Suppressor macrophage (primary cell): ENCODE measurements at regions not wholly inside any gene's neighbourhood (a gene's known extent, or its start where the extent isn't known, plus 50 kb on each side); places are given as distances from the start of the nearest gene placed in this dataset.
"Not testable (repeated sequence)": the region's sequence is repeated elsewhere in the genome, so short reads cannot be mapped to it uniquely, and the experiment has no call there.

Source experiments
- DNase-seq, 4 experiments: peaks; one replicate each; pipeline ENCODE4 v3.0.0-alpha.2; 2020 to 2022

DNA sequence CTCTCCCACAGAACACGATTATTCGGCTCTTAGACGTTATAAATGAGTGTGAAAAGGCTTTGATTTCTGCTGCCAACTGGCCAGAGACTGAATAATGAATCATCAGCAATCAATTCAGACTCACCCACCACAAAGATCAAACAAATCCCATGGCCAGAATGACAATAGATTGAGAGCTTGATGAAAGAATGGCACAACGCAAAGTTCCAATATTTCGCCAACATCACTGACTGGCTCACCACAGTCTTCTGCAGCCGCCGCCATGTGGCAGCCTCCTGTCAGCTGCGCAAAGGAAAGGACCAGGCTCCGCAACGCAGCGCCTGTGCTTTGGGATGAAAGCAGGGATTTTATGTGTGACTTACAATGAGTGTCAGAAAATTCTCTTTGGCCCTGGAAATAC lies 104.4 kb upstream of the SOX11 start:
- no peak for DNase-seq

DNA sequence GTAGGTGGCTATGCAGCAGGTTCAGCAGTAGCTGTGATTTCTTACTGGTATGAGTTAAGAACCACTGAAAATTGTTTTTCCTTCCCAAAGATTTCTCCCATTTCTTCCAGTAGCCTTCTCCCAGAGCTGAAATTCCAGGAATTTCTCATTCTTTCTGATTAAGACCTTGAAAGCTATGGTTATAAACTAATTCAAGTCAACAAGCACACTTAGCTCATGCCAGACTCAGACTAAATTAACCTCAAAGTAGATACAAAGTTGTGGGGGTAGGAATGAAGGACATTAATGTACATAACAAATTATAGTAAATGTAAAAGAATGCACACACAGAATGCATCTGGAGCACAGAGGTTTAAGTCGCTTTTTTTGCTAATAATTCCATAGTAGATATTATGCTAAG lies 103.6 kb upstream of the SOX11 start:
- DNase-seq: no peak

DNA sequence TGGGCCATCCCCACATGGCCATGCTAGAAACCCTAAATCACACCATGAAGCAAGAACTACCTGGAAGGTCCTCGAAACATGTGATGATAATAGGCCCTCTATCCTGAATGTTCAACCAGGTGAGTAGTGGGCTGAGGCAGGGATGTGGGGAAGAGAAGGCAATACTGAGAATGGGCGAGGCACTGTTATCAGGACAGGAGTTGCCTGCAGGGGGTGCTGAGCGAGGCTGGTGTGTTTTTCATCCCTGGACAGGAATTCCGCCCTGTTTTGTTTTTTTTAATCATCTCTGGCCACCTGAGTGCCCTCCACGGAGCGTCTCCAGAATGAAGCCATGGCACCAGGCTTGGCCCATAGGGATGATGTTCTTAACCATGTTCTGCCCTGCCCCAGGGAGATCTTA lies 103.0 kb upstream of the SOX11 start:
- DNase-seq: no peak

DNA sequence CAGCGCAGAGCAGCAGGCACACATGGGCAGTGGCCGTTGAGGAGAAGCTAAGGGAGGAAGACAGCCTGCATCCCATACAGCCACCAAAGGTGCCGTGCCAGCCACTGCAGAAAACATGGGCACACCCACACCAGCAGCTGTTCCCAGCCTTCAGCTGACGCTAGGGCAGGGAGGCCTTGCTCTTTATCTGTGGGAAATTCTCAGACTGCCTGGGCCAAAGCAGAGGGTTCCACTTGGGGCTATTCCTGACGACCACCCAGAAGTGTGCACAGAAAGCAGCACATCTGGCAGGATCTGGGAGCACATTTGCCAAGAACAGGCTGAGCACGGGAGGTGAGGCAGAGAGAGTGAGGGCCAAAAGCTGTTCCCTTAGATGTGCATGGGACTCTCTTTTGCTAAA lies 101.3 kb upstream of the SOX11 start:
- no peak for DNase-seq

DNA sequence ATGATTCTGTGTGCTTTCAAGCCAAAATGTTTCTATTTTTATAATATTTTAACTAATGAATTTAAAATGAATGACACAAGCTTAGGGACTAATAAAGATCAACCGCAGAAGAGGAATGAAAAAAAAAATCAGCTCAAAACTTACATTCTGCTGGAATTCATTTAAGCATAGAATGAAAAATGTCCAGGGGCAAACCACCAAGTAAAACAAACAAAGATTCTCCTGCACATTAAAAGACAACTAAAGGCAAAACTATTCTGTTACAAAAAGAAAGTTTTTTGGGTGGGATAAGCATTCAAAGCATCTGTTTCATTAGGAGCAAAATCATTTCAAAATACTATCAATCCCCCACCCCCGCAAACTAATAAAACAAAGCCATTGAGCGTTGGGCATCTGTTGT lies 99.3 kb upstream of the SOX11 start:
- DNase-seq: no peak

DNA sequence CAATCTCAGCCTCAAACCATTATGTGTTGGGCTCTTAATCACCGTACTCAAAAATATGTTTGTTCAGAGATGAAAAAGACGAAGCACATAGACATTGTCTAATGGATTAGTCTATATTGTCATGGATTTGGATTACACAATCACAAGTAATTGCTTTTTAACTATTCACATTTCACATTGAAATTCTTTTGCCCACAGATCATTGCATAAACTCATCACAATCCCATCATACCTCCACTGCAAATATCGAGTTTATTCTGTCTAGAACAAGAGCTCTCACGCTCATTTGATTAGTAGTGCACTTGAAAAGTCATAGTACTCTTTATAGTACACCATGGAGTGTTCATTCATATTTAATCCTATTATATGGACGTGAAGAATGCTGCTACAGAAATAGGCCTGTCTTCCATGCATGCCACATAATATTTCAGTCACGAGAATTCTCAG lies 97.9 kb upstream of the SOX11 start:
- DNase-seq: no peak

DNA sequence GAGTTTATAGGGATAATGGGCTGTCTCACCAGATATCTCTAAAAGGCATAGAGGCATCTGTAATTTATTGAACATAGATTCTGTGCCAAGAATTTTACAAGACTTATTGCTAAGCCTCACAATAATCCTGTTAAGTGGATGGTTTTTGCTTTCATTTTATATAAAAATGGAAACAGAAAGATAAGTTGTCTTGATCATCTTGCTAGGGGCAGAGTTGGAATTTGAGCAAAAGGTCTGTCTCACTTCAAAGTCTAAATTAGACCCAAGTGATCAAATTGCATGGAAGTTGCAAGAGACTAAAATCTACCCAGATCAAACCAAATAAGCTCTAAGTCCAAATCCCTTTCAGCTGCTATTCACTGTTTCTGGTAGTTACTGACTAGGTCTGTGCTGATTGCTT lies 95.3 kb upstream of the SOX11 start:
- no peak for DNase-seq

DNA sequence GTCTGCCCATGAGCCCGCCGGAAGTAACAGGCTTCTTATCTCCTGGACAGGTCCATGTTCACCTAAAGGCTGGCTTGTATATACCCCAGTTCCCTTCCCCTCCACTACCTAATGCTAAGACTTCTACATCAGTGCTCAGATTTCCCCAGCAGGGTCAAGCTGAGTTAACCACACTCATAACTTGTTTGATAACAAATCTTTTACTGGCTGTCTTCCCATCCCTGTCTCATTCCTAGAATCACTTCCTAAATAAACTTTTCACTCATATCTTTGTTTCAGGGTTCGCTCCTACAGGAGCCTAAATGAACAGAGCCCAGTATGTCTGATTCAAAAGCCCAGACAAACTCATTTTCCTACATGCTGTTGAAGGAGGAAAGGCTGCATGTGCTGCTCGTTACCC lies 94.0 kb upstream of the SOX11 start:
- DNase-seq: no peak

DNA sequence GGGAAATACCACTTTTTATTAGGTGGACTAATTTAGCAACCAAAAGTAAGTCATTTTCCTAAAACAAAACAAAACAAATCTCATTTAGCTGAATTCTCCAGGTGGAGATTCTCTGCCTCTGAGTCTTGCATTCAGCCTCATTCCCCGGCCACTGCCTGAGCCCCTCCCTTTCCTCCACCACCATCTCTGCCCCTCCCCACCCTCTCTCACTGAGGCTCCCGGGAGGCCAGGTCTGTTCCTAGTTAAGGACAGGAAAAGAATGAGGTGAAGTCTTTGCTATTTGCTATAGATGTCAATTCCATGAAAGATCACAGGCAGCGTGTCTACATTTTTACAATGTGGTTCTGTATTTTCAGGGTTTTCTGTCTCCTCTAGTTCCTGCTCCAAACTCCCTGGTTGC lies 83.0 kb upstream of the SOX11 start:
- DNase-seq: no peak

DNA sequence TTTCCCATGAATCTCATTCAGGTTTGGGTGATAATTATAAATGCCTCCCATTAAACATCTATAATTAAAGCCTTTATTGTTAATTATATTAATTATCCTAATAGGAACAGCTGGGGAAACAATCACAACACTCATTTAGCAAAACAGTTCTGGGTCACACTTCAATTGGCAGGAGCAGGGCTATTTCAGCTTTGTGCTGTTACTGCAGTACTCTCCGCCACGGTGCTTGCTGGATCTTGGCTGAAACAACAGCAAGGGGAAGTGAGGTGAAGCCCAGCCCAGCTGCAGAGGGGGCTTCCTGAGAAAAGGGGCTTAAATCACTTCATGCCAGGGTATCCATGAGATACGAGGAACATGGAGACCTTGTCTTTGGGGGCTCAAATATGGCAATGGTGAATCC lies 79.5 kb upstream of the SOX11 start:
- DNase-seq: no peak

DNA sequence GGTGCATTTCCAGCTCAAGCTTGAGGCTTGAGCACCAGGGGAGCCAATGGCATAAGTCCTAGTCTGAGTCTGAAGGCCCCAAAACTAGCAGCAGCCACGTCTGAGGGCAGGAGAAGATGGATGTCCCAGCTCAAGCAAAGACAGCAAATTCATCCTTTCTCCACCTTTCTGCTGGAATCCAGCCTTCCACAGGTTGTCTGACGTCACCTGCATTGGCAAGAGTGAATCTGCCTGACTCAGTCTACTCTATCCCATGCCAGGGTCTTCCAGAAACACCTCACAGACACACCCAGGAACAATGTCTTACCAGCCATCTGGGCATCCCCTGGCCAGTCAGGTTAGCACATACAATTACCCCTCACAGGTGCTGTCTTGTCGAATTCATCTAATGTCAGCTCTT lies 76.2 kb upstream of the SOX11 start:
- DNase-seq: no peak

DNA sequence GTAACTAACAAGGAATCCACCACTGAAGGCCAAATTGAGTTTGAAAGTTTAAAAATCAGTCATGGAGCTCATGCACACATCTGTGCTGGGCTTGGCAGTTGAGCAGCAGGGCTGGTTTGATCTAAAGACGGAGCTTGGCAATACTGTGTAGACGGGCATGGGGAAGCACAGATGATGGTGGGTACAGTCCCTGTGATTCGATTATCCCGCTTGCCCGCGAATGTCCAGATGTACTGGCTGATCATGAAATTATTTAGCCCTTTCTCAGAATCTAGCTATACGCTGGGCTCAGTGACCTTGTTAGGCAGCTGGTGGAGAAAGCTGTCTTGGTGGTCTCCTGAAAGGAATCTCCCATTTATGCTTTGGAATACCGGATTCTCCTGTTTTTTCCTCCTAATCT lies 74.8 kb upstream of the SOX11 start:
- DNase-seq: no peak

DNA sequence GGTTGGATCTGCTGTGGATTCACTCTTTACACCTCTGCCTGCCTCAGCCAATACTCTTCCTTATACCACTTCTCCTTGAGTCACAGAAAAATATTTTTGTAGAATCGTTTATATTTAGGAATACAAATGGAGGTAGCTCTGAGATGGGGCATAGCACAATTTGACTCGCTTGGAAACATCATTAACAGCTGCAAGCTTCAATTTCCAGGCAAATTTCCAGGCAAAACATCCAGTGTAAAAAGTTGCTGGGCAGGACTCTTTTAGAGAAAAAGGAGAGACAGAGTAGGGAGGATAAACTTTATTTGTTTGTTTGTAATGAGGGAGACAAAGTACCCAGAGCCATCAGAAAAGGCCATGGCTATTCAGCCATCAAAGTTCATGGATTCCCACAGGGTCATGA lies 74.4 kb upstream of the SOX11 start:
- DNase-seq: no peak

DNA sequence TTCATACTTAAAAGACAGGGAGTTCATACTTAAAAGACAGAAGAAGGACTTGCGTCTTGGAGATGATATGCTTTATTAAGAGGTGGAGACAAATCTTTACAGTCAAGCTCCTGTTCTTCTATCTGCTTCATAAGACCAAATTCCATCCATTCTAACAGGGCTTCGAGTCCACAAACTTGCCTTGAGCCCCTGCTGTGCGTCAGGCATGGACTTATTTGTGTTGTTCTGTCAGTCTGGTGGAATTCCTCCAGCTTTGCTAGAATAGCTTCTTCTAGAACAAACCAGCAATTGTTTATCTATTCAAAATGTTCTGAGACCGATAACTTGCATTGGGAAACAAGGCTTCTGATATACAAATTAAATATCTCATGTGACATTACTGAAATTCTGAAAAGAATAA lies 73.9 kb upstream of the SOX11 start:
- no peak for DNase-seq

DNA sequence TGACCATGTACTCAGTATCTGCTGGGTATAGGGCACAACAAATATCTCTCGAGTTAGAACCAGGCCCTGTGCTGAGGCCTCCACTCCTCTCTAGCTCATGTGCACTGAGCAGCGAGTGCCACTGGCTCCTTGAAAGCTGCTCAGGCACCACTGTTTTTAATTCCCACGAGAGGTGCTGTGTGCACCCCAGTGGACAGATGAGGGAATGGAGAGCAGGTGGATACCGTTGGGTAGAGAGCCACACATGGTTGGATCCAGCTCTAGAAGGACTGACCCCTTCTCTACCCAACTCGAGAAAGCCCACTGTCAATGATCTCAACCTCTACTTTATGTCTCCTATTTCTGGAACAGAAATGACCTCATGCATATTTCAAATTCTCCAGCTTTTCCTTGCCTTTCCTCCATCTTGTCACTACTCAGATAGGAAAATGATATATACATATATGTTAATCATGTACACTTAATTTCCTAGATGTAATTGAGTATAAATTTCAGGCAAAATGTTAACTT lies 66.6 kb upstream of the SOX11 start:
- not testable (repeated sequence) for DNase-seq

DNA sequence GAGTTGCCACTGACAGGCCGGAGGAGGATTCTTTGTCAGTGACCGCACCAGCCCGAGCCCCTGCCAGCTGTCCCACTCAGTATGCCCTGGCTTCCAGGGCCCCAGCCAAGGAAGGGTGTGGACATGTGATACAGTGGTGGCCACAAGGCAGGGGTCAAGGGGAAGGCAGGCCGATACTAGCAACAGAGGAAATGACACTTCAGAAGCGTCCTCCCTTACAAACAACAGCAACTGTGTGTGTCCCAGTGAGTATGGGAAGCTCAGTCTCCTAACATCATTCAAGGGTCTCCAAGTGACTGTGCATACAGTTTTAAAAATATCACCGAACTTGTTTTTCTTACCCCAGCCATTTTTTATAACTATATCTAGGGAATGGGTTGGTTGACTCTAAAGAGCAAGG lies 63.7 kb upstream of the SOX11 start:
- DNase-seq: not testable (repeated sequence)

DNA sequence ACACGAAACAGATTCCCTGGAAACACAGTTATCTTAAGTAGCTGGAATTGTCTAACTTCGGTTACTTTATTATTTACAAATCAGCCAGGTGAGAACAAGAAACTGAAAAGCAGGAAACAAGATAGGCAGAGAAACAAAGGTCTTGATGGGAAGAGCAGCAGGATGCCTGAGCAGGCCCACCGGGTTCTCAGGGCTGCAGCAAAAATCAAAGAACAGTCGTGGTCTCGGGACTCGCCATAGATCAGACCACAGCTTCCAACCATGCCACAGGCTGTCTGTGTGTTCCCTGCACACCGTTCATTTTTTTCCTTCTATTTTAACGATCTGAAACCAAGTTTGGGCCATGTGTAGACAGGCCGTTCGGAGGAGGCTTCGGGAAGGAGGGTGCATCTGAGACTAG lies 62.7 kb upstream of the SOX11 start:
- not testable (repeated sequence) for DNase-seq

DNA sequence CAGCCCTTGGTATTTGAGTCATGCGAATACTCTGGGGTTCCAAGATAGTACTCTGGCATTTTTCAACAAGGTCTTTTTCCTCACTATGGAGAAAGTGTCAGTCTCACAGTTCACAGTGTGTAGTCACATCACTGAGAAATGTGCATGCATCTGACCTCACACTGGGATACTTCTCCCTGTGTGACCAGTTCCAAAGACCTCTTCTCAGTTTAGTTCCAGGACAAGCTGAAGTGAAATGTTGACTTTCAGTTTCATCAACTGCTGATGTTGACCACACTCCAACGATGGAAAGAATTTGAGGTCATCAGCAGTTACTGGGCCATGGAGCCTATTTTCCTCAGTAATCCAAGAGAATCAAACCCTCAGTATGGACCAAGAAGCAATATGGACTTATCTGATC lies 55.1 kb upstream of the SOX11 start:
- DNase-seq: not testable (repeated sequence)
